HAP-1 (cell line): ENCODE measurements at regions not wholly inside any gene's neighbourhood (a gene's known extent, or its start where the extent isn't known, plus 50 kb on each side); places are given as distances from the start of the nearest gene placed in this dataset.

ENCODE experiments used
- DNase-seq, 2 experiments: peaks; one replicate each; pipeline ENCODE4 v3.0.0-alpha.2; 2016 to 2020; ENCODE audit warnings: low spot score in 2 of 2
- H3K27me3 ChIP-seq: fragments of 250-450 bp; sonication (Bioruptor Pico); 2 replicates; pipeline ENCODE4 v1.5.1; 2020; ENCODE audit warnings: low read depth, mild to moderate bottlenecking, moderate library complexity
- H3K36me3 ChIP-seq: fragments of 250-450 bp; sonication (Bioruptor Pico); replicated peaks from 2 replicates; pipeline ENCODE4 v1.5.1; 2020; ENCODE audit warnings: mild to moderate bottlenecking
- H3K4me1 ChIP-seq: fragments of 250-450 bp; sonication (Bioruptor Pico); 2 replicates; pipeline ENCODE4 v1.5.1; 2020; ENCODE audit warnings: mild to moderate bottlenecking
- H3K4me3 ChIP-seq: fragments of 250-450 bp; sonication (Bioruptor Pico); 2 replicates; pipeline ENCODE4 v1.5.1; 2020; ENCODE audit warnings: mild to moderate bottlenecking, moderate library complexity
- H3K9me3 ChIP-seq: fragments of 250-450 bp; sonication (Bioruptor Pico); 2 replicates; pipeline ENCODE4 v1.5.1; 2020; ENCODE audit warnings: mild to moderate bottlenecking, moderate library complexity
- in situ Hi-C: fragments of 300-500 bp; cut with MboI; formaldehyde crosslinking; loops from 3 replicates; pipeline ENCODE4 v1.14.3; 2020; ENCODE audit warnings: low sequenced_read_pairs, inconsistent platforms, mixed read lengths

DNA sequence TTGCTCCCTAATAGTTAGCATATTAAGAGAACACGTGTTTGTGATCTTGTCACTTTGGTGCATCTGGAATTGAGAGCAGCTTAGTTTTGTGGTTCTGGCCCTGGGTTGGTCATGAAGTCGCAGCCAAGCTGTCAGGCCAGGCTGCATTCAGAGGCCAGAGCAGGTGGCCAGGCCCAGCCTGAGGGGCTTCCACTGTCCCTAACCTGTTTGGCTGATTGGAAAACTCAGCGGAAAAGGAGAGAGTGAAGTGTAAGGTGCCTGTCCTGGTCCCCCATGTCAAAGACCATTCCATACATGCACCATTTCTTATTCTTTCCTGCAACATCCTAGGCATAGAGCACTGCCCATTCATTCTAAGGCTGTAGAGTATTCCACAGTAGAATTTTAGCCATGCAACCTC is 111.5 kb upstream of the IGLL5 start:
- Histone ChIP-seq H3K27me3 (peaks cover 12% of the 10 kb centered on the region), H3K4me1 (no peaks in the 10 kb centered on the region), H3K36me3 (no peaks in the 10 kb centered on the region), H3K9me3 (no peaks in the 10 kb centered on the region), H3K4me3 (no peak overlapping the region)
- in situ Hi-C loops: no loop called here
- DNase-seq: no peak

- no peak for DNase-seq
- in situ Hi-C loops: no loop called here
- no peaks in the 10 kb centered on the region for H3K4me1 ChIP-seq
- no peaks in the 10 kb centered on the region for H3K36me3 ChIP-seq
- no peak overlapping the region for H3K4me3 ChIP-seq
- no peaks in the 10 kb centered on the region for H3K9me3 ChIP-seq
- H3K27me3 ChIP-seq: peaks cover 19% of the 10 kb centered on the region
These were observed 108.4 kb upstream of the IGLL5 start for GRCh38 chr22:22779213-22779612.

- H3K4me3 ChIP-seq: no peak overlapping the region
- no peak for DNase-seq
- H3K4me1 ChIP-seq: no peaks in the 10 kb centered on the region
- H3K36me3 ChIP-seq: no peaks in the 10 kb centered on the region
- H3K27me3 ChIP-seq: peaks cover 25% of the 10 kb centered on the region
- in situ Hi-C loops: no loop called here
- H3K9me3 ChIP-seq: no peaks in the 10 kb centered on the region
These were observed 104.0 kb upstream of the IGLL5 start for GRCh38 chr22:22783575-22783974.

- Histone ChIP-seq H3K27me3 (peaks cover 25% of the 10 kb centered on the region), H3K4me1 (no peaks in the 10 kb centered on the region), H3K9me3 (no peaks in the 10 kb centered on the region), H3K4me3 (no peak overlapping the region), H3K36me3 (no peaks in the 10 kb centered on the region)
- DNase-seq: no peak
- in situ Hi-C loops: no loop called here
These were observed 103.2 kb upstream of the IGLL5 start for GRCh38 chr22:22784249-22785039.

GRCh38 chr22:22785316-22786065 is 102.1 kb upstream of the IGLL5 start:
- in situ Hi-C loops: no loop called here
- DNase-seq: no peak
- Histone ChIP-seq H3K36me3 (no peaks in the 10 kb centered on the region), H3K27me3 (peaks cover 25% of the 10 kb centered on the region), H3K4me1 (no peaks in the 10 kb centered on the region), H3K4me3 (no peak overlapping the region), H3K9me3 (no peaks in the 10 kb centered on the region)

GRCh38 chr22:22786301-22787115 is 101.1 kb upstream of the IGLL5 start:
- no peaks in the 10 kb centered on the region for H3K9me3 ChIP-seq
- H3K4me1 ChIP-seq: no peaks in the 10 kb centered on the region
- H3K36me3 ChIP-seq: no peaks in the 10 kb centered on the region
- H3K4me3 ChIP-seq: no peak overlapping the region
- in situ Hi-C loops: no loop called here
- peaks cover 25% of the 10 kb centered on the region for H3K27me3 ChIP-seq
- DNase-seq: no peak

GRCh38 chr22:22787151-22787550 is 100.5 kb upstream of the IGLL5 start:
- in situ Hi-C loops: no loop called here
- Histone ChIP-seq H3K4me3 (no peak overlapping the region), H3K4me1 (no peaks in the 10 kb centered on the region), H3K9me3 (no peaks in the 10 kb centered on the region), H3K27me3 (peaks cover 25% of the 10 kb centered on the region), H3K36me3 (no peaks in the 10 kb centered on the region)
- no peak for DNase-seq

- H3K4me1 ChIP-seq: no peaks in the 10 kb centered on the region
- no peak overlapping the region for H3K4me3 ChIP-seq
- peak; percentile 33 to 79 for DNase-seq
- H3K36me3 ChIP-seq: no peaks in the 10 kb centered on the region
- H3K9me3 ChIP-seq: no peaks in the 10 kb centered on the region
- peaks cover 24% of the 10 kb centered on the region for H3K27me3 ChIP-seq
- in situ Hi-C loops: no loop called here
These were observed 99.7 kb upstream of the IGLL5 start for GRCh38 chr22:22787786-22788459.

GRCh38 chr22:22788460-22789037 is 99.1 kb upstream of the IGLL5 start:
- no peaks in the 10 kb centered on the region for H3K4me1 ChIP-seq
- no peak for DNase-seq
- no peaks in the 10 kb centered on the region for H3K9me3 ChIP-seq
- no peak overlapping the region for H3K4me3 ChIP-seq
- peaks cover 23% of the 10 kb centered on the region for H3K27me3 ChIP-seq
- no peaks in the 10 kb centered on the region for H3K36me3 ChIP-seq
- in situ Hi-C loops: no loop called here

- Histone ChIP-seq H3K27me3 (peaks cover 16% of the 10 kb centered on the region), H3K36me3 (no peaks in the 10 kb centered on the region), H3K4me3 (no peak overlapping the region), H3K4me1 (no peaks in the 10 kb centered on the region), H3K9me3 (no peaks in the 10 kb centered on the region)
- DNase-seq: no peak
- in situ Hi-C loops: no loop called here
These were observed 98.2 kb upstream of the IGLL5 start for GRCh38 chr22:22789233-22789921.

GRCh38 chr22:22789922-22790845 is 97.4 kb upstream of the IGLL5 start:
- Histone ChIP-seq H3K4me1 (no peaks in the 10 kb centered on the region), H3K9me3 (no peaks in the 10 kb centered on the region), H3K27me3 (peaks cover 8% of the 10 kb centered on the region), H3K36me3 (no peaks in the 10 kb centered on the region), H3K4me3 (no peak overlapping the region)
- DNase-seq: no peak
- in situ Hi-C loops: no loop called here
